NCI-H82 treated with DMSO at 0.1 percent for 48 hours (cell line): ENCODE measurements at regions not wholly inside any gene's neighbourhood (a gene's known extent, or its start where the extent isn't known, plus 50 kb on each side); places are given as distances from the start of the nearest gene placed in this dataset.

ENCODE experiments used
- DNase-seq: peaks from one replicate; lab custom pipeline; 2025; ENCODE audit not compliant: unreplicated experiment; lab: John Stamatoyannopoulos, UW

DNA sequence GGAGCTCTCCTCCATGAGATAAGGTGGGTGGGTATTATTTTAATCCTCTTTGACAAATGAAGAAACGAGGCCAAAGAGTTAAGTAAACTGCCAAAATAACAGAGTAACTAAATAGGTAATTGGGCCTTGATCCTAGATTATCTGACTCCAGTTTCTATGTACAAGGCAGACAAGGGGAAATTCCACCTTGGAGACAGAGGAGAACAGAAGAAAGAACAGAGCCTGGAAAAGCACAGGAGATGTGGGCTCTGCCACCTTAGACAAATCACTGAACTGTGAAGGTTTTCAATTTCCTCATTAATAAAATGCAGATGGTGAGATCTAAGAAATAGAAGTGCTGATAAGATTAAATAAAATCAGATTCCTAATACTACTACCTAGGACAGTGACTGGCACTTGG is 310.2 kb upstream of the TLE3 start:
- DNase-seq: peak; percentile 83

GRCh38 chr15:70407336-70407670 is 309.6 kb upstream of the TLE3 start:
- no peak for DNase-seq

DNA sequence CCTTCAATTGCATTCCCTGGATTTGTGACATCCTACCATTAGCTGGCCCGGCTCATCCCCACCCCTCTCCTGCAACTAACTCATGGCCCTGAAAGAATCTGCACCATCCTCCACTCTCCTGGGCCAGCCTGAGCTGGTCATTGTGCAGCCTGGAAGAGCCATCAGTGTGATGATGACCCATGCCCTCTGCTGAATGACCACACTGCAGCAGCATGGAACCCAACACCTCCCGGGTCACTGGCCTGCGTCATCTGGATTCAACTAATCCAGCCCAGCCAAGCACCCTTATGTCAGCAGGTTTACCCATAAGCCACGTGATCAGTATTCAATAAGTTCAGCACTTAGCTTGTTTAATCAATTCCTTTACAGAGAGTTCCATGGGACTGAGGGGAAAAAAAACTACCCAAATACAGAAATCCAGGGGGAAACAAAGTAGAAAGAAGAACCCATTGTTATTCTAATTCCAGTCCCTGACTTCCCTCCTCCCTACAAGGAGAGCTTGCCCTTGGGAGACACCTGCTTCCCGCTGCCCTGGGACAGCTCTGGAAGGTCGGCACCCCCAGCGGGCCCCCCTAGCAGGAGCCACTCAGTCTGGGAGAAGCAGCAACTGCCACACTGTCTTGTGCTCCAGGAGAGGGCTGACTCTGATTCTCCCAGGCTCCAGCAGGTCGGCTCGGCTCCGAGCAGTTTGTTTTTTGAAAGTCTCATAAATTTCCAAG is 309.1 kb upstream of the TLE3 start:
- no peak for DNase-seq

DNA sequence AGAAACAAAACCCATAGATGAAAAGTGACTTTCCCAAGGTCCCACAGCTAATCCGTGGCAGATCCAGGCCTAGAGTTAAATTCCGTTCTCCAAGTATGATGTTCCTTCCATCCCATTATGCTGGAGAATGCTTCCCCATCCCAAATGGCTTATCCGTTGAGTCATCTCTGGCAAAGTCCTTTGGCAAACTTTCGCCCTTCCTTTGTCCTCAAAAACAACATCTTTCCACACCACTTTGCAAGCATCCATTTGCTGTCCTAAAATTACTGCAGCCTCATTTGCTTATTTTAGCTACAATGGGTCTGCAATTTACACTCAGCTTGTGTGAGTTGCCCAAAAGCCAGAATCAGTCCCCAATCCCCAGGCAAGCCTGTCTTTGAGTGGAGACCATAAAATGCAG is 304.0 kb upstream of the TLE3 start:
- no peak for DNase-seq

GRCh38 chr15:70400766-70401541 is 303.2 kb upstream of the TLE3 start:
- DNase-seq: no peak

DNA sequence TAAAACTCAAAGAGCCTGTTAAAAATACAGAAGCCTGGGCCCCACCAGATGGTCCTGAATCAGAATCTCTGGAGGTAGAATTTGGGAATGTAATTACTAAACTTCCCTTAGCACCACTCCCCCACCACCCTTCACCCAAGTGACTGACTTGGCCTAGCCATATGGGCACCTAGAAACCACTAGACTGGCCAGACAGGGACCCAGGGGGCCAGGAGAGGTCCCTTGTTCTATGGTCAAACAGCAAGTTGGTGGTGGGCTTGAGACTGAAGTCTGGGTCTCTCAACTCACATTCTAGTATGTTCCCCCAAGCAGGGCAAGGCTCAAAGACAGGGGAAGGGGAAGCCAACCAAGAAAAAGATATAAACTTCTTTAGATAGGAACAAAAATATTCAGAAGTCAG is 301.5 kb upstream of the TLE3 start:
- no peak for DNase-seq

- no peak for DNase-seq
These were observed 301.0 kb upstream of the TLE3 start for GRCh38 chr15:70398694-70399093.

GRCh38 chr15:70396807-70397206 is 299.1 kb upstream of the TLE3 start:
- DNase-seq: no peak

DNA sequence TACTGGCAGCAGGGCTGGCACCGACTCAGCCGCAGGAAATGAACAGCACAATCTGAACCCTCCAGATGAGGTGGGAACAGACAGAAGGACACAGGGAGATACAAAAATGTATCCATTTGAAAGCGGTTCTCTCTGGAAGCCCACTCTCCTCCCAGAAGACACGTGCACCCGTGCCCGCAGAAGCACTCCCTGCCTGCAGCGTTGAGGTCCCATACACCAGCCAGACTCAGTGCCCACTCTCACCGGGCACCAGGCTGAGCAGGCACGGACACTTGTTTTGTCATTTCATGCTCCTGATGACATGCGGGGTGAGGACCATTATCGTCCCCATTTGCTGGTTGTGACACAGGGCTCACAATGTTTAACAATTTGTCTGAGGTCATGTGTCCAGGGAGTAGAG is 297.4 kb upstream of the TLE3 start:
- DNase-seq: no peak

GRCh38 chr15:70390723-70391122 is 293.0 kb upstream of the TLE3 start:
- no peak for DNase-seq

DNA sequence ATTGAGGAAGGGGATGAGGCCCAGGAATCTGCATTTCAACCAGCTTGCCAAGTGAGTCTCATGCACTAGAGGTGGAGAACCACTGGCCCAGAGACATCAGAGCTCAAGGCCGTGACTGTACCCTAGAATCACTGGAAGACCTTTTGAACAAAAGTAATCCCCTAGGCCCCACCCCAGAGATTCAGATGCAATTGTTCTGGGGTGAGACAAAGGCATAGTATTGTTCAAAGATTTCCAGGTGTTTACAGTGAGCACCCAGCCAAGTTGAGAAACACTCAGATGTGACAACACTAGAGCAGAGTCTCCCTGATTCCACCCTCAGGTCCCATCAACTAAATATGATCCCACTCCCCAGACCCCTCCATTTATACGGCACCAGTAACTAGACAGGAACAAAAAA is 290.3 kb upstream of the TLE3 start:
- no peak for DNase-seq

- DNase-seq: no peak
These were observed 289.4 kb upstream of the TLE3 start for GRCh38 chr15:70387081-70387480.

DNA sequence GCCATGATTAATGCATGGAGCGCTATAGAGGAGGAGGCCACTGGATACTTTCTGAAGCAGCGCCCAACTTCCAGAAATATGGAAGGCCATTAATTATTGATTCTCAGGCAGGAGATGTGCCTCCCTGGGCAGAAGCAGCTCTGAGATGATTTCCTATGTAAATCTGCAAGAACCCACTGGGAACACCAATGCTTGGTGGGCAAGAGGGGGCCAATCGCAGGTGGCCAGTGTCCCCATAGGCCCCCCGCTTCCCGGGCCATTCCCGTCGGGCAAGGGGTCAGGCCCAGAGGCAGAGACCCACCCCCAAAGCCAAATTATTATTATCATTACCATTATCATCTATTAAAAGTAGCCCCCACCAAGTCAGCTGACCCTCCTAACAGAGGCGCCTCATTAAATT is 288.0 kb upstream of the TLE3 start:
- DNase-seq: no peak

DNA sequence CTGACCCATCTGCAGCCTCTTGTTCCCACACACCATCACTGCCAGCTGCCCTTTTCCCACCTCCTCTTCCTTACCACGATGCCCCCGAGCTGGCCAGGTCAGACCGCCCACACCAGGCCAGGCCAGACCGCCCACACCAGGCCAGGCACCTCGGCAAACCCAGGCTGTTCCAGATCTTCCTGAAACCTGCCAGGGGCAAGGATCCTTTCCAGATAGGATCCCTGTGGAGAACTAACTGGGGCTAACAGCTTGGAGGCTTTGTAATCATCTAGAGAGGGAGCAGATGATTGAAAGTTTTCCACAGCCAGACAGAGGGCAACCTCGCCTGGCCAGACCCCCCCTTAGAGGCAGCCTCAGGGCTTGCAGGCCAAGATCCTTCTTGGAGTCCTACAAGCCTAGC is 287.3 kb upstream of the TLE3 start:
- no peak for DNase-seq

GRCh38 chr15:70383856-70384255 is 286.1 kb upstream of the TLE3 start:
- no peak for DNase-seq

- no peak for DNase-seq
These were observed 285.2 kb upstream of the TLE3 start for GRCh38 chr15:70382762-70383458.

- no peak for DNase-seq
These were observed 284.5 kb upstream of the TLE3 start for GRCh38 chr15:70382009-70382749.

DNA sequence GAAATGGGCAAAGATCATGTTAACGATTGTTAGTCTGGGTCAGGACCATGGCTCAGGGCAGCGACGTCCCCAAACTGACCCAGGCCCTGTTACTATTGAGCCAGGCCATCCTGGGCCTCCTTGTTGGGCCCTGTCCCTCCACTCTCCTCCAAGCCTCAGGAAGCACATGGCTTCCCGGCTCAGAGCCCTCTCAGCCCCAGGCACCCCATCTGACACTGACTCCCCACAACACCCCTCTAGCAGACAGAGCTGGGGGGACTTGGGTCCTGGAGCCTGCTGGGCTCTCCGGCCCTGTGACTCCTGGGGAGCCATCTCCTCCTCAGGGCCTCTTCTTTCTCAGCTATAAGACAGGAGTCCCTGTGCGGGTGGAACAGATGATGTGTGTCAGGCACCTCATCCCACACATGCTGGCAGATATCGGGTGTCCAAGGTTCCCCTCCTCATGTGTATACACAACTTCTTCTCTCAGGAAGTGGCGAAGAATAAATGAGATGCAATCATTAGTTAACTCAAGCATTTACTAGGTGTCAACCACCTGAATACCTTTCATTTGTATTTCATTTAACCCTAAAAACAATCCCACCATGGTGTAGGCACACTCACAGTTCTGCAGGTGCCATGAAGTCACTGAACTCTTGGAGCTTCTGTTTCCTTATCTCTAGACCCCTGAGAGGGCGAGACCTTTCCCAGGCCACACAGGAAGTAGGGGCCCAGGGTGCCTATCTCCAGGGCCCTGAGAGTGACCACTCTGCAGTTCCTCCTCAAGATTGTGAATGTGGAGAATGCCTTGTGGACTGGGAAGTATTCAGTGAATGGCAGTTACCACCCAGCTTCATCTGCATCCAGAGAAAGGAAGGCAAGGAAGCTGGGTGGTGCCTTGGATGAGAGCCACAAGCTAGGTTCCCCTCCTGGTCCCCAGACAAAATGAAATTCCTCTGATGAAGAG is 282.5 kb upstream of the TLE3 start:
- no peak for DNase-seq

GRCh38 chr15:70379134-70379533 is 281.4 kb upstream of the TLE3 start:
- DNase-seq: no peak
